ENCODE measurements at regions not wholly inside any gene's neighbourhood (a gene's known extent, or its start where the extent isn't known, plus 50 kb on each side); places are given as distances from the start of the nearest gene placed in this dataset.

- DNase-seq = no peak
Observed at GRCh38 chr11:28629235-28629634, 521.0 kb downstream of the METTL15 start.

GRCh38 chr11:28628412-28628811 lies 520.2 kb downstream of the METTL15 start:
- DNase-seq = no peak

GRCh38 chr11:28627690-28628255 lies 519.6 kb downstream of the METTL15 start:
- DNase-seq = no peak

GRCh38 chr11:28625532-28625931 lies 517.3 kb downstream of the METTL15 start:
- DNase-seq = no peak

- DNase-seq = no peak
Observed at GRCh38 chr11:28621753-28622152, 513.6 kb downstream of the METTL15 start.

- no peak for DNase-seq
Observed at GRCh38 chr11:28619846-28620540, 511.8 kb downstream of the METTL15 start.

GRCh38 chr11:28618416-28618815 lies 510.2 kb downstream of the METTL15 start:
- DNase-seq = no peak

- no peak for DNase-seq
Observed at GRCh38 chr11:28616160-28616965, 508.2 kb downstream of the METTL15 start.

- DNase-seq = no peak
Observed at GRCh38 chr11:28615542-28615941, 507.4 kb downstream of the METTL15 start.

- no peak for DNase-seq
Observed at GRCh38 chr11:28606930-28607329, 498.7 kb downstream of the METTL15 start.

- DNase-seq = no peak
Observed at GRCh38 chr11:28599656-28600055, 491.5 kb downstream of the METTL15 start.

GRCh38 chr11:28598531-28598930 lies 490.3 kb downstream of the METTL15 start:
- no peak for DNase-seq

GRCh38 chr11:28596816-28597215 lies 488.6 kb downstream of the METTL15 start:
- no peak for DNase-seq

- no peak for DNase-seq
Observed at GRCh38 chr11:28592141-28592540, 484.0 kb downstream of the METTL15 start.

- no peak for DNase-seq
Observed at GRCh38 chr11:28584992-28585391, 476.8 kb downstream of the METTL15 start.

GRCh38 chr11:28582506-28582905 lies 474.3 kb downstream of the METTL15 start:
- no peak for DNase-seq

- DNase-seq = no peak
Observed at GRCh38 chr11:28581286-28582242, 473.4 kb downstream of the METTL15 start.

- DNase-seq = no peak
Observed at GRCh38 chr11:28571371-28571770, 463.2 kb downstream of the METTL15 start.

- no peak for DNase-seq
Observed at GRCh38 chr11:28569106-28569505, 460.9 kb downstream of the METTL15 start.

- DNase-seq = no peak
Observed at GRCh38 chr11:28566339-28567089, 458.3 kb downstream of the METTL15 start.

- no peak for DNase-seq
Observed at GRCh38 chr11:28559492-28559891, 451.3 kb downstream of the METTL15 start.

GRCh38 chr11:28547321-28547741 lies 439.1 kb downstream of the METTL15 start:
- DNase-seq = no peak
